HG02852 (cell line): ENCODE measurements at regions not wholly inside any gene's neighbourhood (a gene's known extent, or its start where the extent isn't known, plus 50 kb on each side); places are given as distances from the start of the nearest gene placed in this dataset.
"Not testable (repeated sequence)": the region's sequence is repeated elsewhere in the genome, so short reads cannot be mapped to it uniquely, and the experiment has no call there.

ENCODE experiments used
- ATAC-seq: cut with Tn5 transposase; IDR thresholded peaks from one replicate; pipeline ENCODE4 v1.9.1; 2021; ENCODE audit warnings: mild to moderate bottlenecking, moderate library complexity; ENCODE audit not compliant: unreplicated experiment

GRCh38 chr2:167753142-167753541 is 494.3 kb downstream of the STK39 start:
- ATAC-seq, result no peak

DNA sequence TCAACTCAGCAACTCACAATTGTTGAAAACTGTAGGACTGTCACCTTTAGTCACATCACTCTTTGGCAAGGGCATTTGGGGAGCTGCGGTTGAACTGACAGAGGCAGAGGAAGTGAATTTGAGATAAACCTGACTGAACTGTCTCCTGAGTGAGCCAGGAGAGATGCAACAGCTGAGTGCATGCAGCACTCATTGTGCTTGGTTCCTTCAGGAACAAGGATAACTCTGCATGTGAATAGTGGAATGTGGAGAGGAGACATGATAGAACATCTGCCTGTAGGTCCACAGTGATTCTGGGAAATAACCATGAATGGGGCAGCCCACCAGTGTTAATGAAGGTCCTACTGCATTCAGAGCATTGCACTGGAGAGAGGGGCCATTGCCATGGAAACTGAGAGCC is 494.7 kb downstream of the STK39 start:
- ATAC-seq, result no peak

DNA sequence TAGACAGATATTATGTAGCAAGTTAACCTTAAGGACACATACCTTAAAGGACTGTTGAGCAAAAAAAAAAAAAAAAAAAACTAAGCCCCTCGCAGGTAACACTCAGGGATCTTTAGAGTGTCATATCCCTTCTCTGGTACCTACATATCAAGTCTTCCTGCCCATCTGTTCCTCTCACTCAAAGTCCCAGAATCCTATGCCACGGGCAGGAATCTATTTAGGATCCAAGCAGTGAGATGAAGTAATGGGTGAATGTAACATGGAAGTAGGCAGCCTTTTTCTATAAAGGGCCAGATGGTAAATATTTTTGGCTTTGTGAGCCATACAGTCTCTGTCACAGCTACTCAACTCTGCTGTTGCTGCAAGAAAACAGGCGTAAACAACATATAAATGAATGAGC is 496.7 kb downstream of the STK39 start:
- ATAC-seq, result no peak

GRCh38 chr2:167749660-167750059 is 497.7 kb downstream of the STK39 start:
- ATAC-seq, result no peak

GRCh38 chr2:167749016-167749415 is 498.4 kb downstream of the STK39 start:
- no peak for ATAC-seq

GRCh38 chr2:167748536-167748935 is 498.9 kb downstream of the STK39 start:
- no peak for ATAC-seq

- no peak for ATAC-seq
Observed at GRCh38 chr2:167745667-167746066, 501.7 kb downstream of the STK39 start.

GRCh38 chr2:167739921-167740320 is 507.5 kb downstream of the STK39 start:
- ATAC-seq, result not testable (repeated sequence)

- no peak for ATAC-seq
Observed at GRCh38 chr2:167733747-167734146, 513.6 kb downstream of the STK39 start.

DNA sequence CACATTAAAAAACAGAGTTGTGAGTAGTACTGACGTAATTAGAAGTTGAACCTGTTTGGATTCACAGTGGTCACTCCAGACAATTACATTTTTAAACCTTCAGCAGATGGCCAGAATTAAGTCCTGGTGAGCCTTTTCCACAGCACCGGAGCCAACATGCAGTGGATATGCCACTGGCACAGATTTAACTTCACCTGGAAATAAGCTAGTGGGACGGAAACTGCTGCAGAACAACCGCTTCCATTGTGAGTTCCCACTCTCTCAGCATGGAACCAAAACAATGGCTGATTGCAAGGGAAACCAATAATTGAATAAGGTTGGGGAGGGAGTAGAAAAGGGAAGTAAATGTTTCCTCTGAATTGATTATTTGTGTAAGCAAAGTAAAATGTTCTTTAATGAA is 515.1 kb downstream of the STK39 start:
- no peak for ATAC-seq

- ATAC-seq, result no peak
Observed at GRCh38 chr2:167729911-167730310, 517.5 kb downstream of the STK39 start.

DNA sequence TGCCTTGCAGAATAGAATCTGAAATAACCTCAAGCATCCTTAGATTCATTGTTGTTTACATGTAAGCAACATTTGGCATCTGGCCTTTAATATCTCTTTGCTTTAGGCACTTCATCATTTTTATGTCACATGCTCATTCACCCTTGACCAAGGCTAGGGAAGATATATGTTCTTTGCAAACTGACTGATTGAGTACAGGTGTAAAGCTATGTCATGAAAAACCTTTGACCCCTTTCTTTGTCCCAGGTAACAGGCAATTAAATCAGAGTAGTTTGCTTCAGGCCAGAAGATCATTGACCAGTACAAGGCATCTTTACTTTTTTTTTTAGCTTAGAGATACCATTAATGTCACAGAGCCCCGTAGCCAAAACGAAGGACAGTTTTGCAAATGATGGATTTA is 520.6 kb downstream of the STK39 start:
- no peak for ATAC-seq

DNA sequence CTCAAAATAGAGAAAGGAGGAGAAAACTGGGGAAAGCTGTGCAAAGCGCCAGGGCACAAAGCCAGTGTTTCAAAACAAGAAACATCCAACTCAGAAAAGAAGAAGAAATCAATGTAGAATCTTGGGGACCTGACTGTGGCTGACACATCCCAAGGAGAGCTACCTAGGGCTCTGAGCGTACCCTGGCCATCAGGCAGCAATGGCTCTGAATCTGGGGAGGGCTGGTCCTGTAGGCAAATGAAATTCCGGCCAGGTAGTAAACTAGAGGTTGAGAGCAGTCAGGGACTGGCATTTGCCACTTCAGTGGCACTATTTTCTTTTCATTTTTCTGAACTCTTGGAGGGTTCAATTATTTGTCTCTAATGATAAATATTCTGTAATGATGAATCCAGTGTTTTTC is 525.8 kb downstream of the STK39 start:
- ATAC-seq, result no peak

- no peak for ATAC-seq
Observed at GRCh38 chr2:167719410-167719809, 528.0 kb downstream of the STK39 start.

DNA sequence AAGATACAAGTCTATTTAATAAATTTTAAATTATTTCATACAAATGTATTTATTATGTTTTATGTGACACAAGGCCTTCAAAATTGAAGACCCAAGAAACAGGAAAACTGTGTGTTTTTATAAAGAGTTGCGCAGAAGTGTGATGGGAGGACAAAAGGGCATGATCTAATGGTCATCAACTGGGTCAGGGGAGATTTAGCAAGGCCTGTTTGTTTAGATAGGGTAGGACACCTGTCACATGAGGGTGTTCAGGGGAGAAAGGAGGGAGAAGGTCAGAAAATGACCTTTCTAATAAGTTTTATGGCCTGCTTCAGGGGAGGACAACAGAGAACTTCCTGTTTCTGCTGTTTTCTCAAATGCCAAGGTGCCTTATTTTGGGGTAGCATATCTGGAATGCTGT is 528.8 kb downstream of the STK39 start:
- no peak for ATAC-seq

DNA sequence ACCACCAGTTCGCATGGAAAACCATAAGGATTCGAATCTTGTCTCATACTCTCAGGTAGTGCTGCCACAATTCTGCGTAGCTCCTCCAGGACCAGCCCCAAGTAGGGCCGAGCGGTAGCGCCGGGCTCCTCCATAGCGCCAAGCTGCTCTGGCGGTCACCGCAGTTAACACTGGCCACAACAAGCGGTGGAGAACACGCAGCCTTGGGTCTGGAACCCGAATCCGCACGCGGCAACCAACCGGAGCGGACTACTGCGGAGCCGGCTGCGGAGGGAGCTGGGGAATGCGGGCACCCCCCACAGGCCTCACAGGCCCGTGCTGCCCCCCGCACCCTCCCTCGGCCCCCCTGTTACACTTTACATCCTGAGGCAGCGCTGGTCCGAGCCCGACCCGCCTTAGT is 531.5 kb downstream of the STK39 start:
- no peak for ATAC-seq

- not testable (repeated sequence) for ATAC-seq
Observed at GRCh38 chr2:167715498-167715897, 531.9 kb downstream of the STK39 start.

GRCh38 chr2:167712275-167712674 is 535.1 kb downstream of the STK39 start:
- no peak for ATAC-seq

- ATAC-seq, result no peak
Observed at GRCh38 chr2:167708998-167709397, 538.4 kb downstream of the STK39 start.

- ATAC-seq, result no peak
Observed at GRCh38 chr2:167706800-167707199, 540.6 kb downstream of the STK39 start.

GRCh38 chr2:167703441-167703840 is 544.0 kb downstream of the STK39 start:
- ATAC-seq, result no peak

DNA sequence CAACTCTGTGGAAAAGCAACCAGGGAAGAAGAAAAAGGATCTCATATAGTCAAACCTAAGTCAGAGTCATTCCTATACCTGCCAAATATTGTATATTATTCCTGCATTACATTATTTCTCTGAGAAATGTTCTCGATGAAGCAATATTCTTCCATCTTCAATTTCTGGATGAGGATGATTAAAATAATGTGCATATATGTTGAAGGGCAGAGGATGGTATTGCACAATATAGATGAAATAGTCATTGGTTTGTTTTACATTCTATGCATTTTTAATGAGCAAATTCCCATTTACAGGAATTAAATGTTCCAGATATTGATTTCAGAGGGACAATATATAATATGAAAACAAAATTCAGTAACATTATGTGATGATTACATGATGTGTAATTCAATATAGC is 545.2 kb downstream of the STK39 start:
- ATAC-seq, result no peak

GRCh38 chr2:167701651-167702050 is 545.7 kb downstream of the STK39 start:
- ATAC-seq, result no peak

DNA sequence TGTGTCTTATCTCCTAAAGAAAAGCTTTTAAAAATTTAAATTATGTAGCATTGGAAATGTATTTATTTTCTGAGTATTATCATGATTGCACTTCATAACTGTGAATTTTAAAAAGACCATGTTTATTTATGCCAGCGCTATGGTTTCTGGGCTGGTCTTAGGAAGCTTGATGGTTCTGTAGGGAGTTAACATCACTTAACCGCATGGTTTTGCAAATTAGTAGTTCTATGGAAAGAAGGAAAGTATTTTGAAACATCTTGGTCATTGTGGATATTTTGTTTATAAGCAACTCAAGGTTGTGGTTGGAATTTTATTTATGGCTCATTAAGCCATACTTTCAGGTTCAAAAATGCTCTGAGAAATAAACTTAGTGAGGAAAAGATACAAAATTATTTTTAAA is 549.4 kb downstream of the STK39 start:
- ATAC-seq, result no peak
